ENCODE measurements at regions not wholly inside any gene's neighbourhood (a gene's known extent, or its start where the extent isn't known, plus 50 kb on each side); places are given as distances from the start of the nearest gene placed in this dataset.
"Not testable (repeated sequence)": the region's sequence is repeated elsewhere in the genome, so short reads cannot be mapped to it uniquely, and the experiment has no call there.

- DNase-seq, result no peak
- no peak overlapping the region for H3K4me3 Mint-ChIP-seq
- intact Hi-C loops (cut with micrococcal nuclease), result no loop called here
- peaks cover 9% of the 10 kb centered on the region for H3K27me3 Mint-ChIP-seq
- no peak overlapping the region for H3K27ac Mint-ChIP-seq
- no peaks in the 10 kb centered on the region for H3K9me3 Mint-ChIP-seq
- peaks cover 2% of the 10 kb centered on the region for H3K4me1 Mint-ChIP-seq
- no peaks in the 10 kb centered on the region for H3K36me3 Mint-ChIP-seq (ENCODE audit: low read depth)
Measured at GRCh38 chr5:91494447-91494996, 111.4 kb upstream of the ARRDC3 start.

- no peak overlapping the region for H3K27ac Mint-ChIP-seq
- intact Hi-C loops (cut with micrococcal nuclease), result no loop called here
- H3K27me3 Mint-ChIP-seq, result peaks cover 9% of the 10 kb centered on the region
- H3K36me3 Mint-ChIP-seq (ENCODE audit: low read depth), result no peaks in the 10 kb centered on the region
- no peak for DNase-seq
- peaks cover 2% of the 10 kb centered on the region for H3K4me1 Mint-ChIP-seq
- H3K9me3 Mint-ChIP-seq, result no peaks in the 10 kb centered on the region
- no peak overlapping the region for H3K4me3 Mint-ChIP-seq
Measured at GRCh38 chr5:91493086-91493485, 110.0 kb upstream of the ARRDC3 start.

- H3K4me3 Mint-ChIP-seq, result no peak overlapping the region
- DNase-seq, result no peak
- peaks cover 2% of the 10 kb centered on the region for H3K4me1 Mint-ChIP-seq
- H3K36me3 Mint-ChIP-seq (ENCODE audit: low read depth), result no peaks in the 10 kb centered on the region
- intact Hi-C loops (cut with micrococcal nuclease), result no loop called here
- no peak overlapping the region for H3K27ac Mint-ChIP-seq
- no peaks in the 10 kb centered on the region for H3K9me3 Mint-ChIP-seq
- peaks cover 4% of the 10 kb centered on the region for H3K27me3 Mint-ChIP-seq
Measured at GRCh38 chr5:91491229-91491628, 108.1 kb upstream of the ARRDC3 start.

DNA sequence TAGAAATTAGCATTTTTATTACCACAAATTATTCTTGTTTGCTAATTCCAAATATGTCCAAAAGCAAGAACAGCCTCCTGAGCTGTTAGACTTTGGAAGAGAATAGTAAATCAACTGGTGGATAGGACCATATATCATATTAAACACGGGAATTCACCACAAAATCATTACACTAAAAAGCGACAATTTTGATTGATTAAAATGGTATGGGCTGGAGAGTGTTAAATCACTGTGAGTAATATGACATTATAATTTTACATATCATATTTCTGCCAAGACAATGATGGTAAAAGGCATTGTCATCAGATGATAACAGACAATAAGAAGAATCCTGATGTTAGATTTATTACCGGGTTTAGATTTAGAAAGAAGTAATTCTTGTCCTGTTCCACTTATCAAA is 107.2 kb upstream of the ARRDC3 start:
- intact Hi-C loops (cut with micrococcal nuclease), result no loop called here
- peaks cover 3% of the 10 kb centered on the region for H3K27me3 Mint-ChIP-seq

GRCh38 chr5:91487420-91487819 is 104.3 kb upstream of the ARRDC3 start:
- H3K27ac Mint-ChIP-seq, result no peak overlapping the region
- H3K36me3 Mint-ChIP-seq (ENCODE audit: low read depth), result no peaks in the 10 kb centered on the region
- H3K27me3 Mint-ChIP-seq, result peaks cover 6% of the 10 kb centered on the region
- no peak for DNase-seq
- intact Hi-C loops (cut with micrococcal nuclease), result no loop called here
- H3K4me1 Mint-ChIP-seq, result no peaks in the 10 kb centered on the region
- H3K4me3 Mint-ChIP-seq, result no peak overlapping the region
- H3K9me3 Mint-ChIP-seq, result no peaks in the 10 kb centered on the region

More for the DNA sequence above, 107.2 kb upstream of the ARRDC3 start:
- no peak for DNase-seq
- no peak overlapping the region for H3K4me3 Mint-ChIP-seq
- no peak overlapping the region for H3K27ac Mint-ChIP-seq
- H3K4me1 Mint-ChIP-seq, result peaks cover 2% of the 10 kb centered on the region
- H3K36me3 Mint-ChIP-seq (ENCODE audit: low read depth), result no peaks in the 10 kb centered on the region
- H3K9me3 Mint-ChIP-seq, result no peaks in the 10 kb centered on the region

DNA sequence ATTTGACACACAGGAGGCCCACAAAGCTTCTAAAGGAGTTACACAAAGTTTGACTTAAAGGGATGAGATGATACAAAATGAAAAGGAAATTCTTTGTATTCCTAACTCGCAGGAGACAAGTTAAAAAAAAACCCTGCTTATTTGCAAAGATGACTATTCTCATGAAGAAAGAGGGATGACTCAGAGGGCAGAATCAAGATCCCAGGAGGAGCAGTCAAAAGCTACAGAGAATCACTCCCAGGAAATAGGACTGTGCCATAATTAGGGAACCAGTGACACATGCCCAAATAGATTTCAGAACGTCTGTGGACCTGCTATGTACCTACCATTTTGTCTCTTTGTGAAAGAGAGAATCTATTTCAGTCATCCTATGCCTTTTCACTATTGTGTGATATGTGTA is 103.5 kb upstream of the ARRDC3 start:
- no peak overlapping the region for H3K27ac Mint-ChIP-seq
- intact Hi-C loops (cut with micrococcal nuclease), result no loop called here
- H3K4me1 Mint-ChIP-seq, result no peaks in the 10 kb centered on the region
- H3K9me3 Mint-ChIP-seq, result no peaks in the 10 kb centered on the region
- peaks cover 6% of the 10 kb centered on the region for H3K27me3 Mint-ChIP-seq
- H3K4me3 Mint-ChIP-seq, result no peak overlapping the region
- H3K36me3 Mint-ChIP-seq (ENCODE audit: low read depth), result no peaks in the 10 kb centered on the region
- DNase-seq, result no peak

GRCh38 chr5:91484662-91485061 is 101.5 kb upstream of the ARRDC3 start:
- DNase-seq, result no peak
- no peaks in the 10 kb centered on the region for H3K9me3 Mint-ChIP-seq

GRCh38 chr5:91479376-91479775 is 96.3 kb upstream of the ARRDC3 start:
- intact Hi-C loops (cut with micrococcal nuclease); H3K4me1 Mint-ChIP-seq; H3K27ac Mint-ChIP-seq; DNase-seq; H3K36me3 Mint-ChIP-seq (ENCODE audit: low read depth); H3K9me3 Mint-ChIP-seq; H3K4me3 Mint-ChIP-seq; H3K27me3 Mint-ChIP-seq: not testable (repeated sequence)

More at GRCh38 chr5:91484662-91485061, 101.5 kb upstream of the ARRDC3 start:
- H3K27ac Mint-ChIP-seq, result no peak overlapping the region
- peaks cover 5% of the 10 kb centered on the region for H3K27me3 Mint-ChIP-seq
- H3K36me3 Mint-ChIP-seq (ENCODE audit: low read depth), result no peaks in the 10 kb centered on the region
- intact Hi-C loops (cut with micrococcal nuclease), result no loop called here
- peaks cover 2% of the 10 kb centered on the region for H3K4me1 Mint-ChIP-seq
- H3K4me3 Mint-ChIP-seq, result no peak overlapping the region

DNA sequence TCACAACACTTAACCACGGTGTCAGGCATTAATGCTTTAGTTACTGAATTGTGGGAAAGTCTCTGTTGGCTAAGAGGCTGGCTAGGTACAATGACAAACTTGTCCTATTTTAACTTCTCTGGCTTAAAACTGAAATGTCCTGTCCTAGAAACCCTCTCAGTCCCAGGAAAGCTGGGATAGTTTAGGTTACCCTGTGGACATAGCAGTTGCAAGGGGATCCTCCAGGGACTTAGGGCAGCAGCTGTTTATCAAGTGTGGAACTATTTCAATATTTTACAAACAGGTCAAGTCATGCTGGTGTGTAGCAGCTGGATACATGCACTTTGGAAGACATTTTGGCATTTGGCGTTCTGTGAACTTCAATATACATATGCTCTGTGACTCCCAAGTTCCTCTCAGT is 95.0 kb upstream of the ARRDC3 start:
- peaks cover 3% of the 10 kb centered on the region for H3K27me3 Mint-ChIP-seq
- no peaks in the 10 kb centered on the region for H3K36me3 Mint-ChIP-seq (ENCODE audit: low read depth)
- H3K4me1 Mint-ChIP-seq, result peaks cover 5% of the 10 kb centered on the region
- H3K4me3 Mint-ChIP-seq, result no peak overlapping the region
- H3K9me3 Mint-ChIP-seq, result no peaks in the 10 kb centered on the region
- H3K27ac Mint-ChIP-seq, result no peak overlapping the region
- no peak for DNase-seq
- intact Hi-C loops (cut with micrococcal nuclease), result no loop called here

DNA sequence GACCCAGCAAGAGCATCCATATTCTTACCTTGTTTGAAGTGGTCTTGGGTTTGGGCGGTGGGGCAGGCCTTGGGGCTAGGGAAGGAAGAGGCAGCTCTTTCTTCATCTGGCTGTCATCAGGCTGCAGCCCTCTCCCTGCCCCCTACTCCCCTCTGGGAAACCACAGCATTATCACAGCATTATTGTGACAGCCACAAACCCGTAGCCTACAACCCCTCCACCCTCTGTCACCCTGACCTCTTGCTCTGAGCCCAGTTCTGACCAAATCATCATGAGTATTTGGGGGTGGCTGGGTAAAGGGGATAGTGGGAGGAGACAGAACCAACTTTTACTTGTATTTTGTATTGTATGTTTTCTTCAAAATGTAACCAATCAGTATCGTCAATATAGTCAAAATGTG is 94.3 kb upstream of the ARRDC3 start:
- intact Hi-C loops (cut with micrococcal nuclease), result no loop called here
- no peak overlapping the region for H3K4me3 Mint-ChIP-seq
- DNase-seq, result no peak
- no peaks in the 10 kb centered on the region for H3K36me3 Mint-ChIP-seq (ENCODE audit: low read depth)
- no peaks in the 10 kb centered on the region for H3K27me3 Mint-ChIP-seq
- peaks cover 5% of the 10 kb centered on the region for H3K4me1 Mint-ChIP-seq
- no peaks in the 10 kb centered on the region for H3K9me3 Mint-ChIP-seq
- H3K27ac Mint-ChIP-seq, result no peak overlapping the region

GRCh38 chr5:91474201-91474600 is 91.1 kb upstream of the ARRDC3 start:
- H3K36me3 Mint-ChIP-seq (ENCODE audit: low read depth), result no peaks in the 10 kb centered on the region
- no peaks in the 10 kb centered on the region for H3K9me3 Mint-ChIP-seq

GRCh38 chr5:91472631-91473030 is 89.5 kb upstream of the ARRDC3 start:
- Mint-ChIP-seq H3K27ac (no peak overlapping the region), H3K36me3 (ENCODE audit: low read depth) (no peaks in the 10 kb centered on the region), H3K27me3 (no peaks in the 10 kb centered on the region), H3K9me3 (no peaks in the 10 kb centered on the region), H3K4me3 (no peak overlapping the region), H3K4me1 (peaks cover 5% of the 10 kb centered on the region)
- intact Hi-C loops (cut with micrococcal nuclease), result no loop called here
- no peak for DNase-seq

More at GRCh38 chr5:91474201-91474600, 91.1 kb upstream of the ARRDC3 start:
- H3K27me3 Mint-ChIP-seq, result no peaks in the 10 kb centered on the region
- H3K4me1 Mint-ChIP-seq, result no peaks in the 10 kb centered on the region
- no peak overlapping the region for H3K27ac Mint-ChIP-seq
- intact Hi-C loops (cut with micrococcal nuclease), result no loop called here
- no peak overlapping the region for H3K4me3 Mint-ChIP-seq
- DNase-seq, result no peak

DNA sequence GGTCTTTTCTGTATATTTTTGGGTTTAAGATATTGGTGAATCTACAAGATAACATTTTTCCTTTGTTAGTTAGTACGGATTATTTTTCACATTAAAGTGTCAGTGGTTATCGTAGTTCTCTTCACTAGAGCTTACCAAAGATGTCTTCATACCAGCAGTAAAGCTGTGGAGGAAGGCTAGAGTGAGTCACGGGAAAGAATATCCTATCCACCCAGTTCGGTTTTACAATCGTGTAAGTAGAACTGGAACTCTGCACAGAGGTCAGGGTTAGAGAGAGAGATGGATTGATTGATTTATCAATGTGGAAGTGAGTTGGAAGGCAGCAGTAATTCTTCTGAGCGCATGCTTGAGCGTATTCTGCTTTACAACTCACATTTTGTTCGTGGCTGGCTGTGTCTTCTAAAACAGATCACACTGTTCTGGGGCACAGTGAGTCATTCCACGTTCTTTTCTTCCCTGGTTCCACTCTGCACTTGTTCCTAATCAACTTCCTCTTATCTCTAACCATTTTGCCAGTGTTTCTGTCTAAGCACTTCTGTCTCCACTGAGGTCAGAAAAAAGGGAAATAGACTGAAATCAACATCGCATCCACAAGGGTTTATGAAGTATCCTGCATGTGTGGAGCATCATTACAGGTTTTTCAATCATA is 86.5 kb upstream of the ARRDC3 start:
- H3K4me3 Mint-ChIP-seq, result no peak overlapping the region
- H3K27me3 Mint-ChIP-seq, result no peaks in the 10 kb centered on the region
- H3K9me3 Mint-ChIP-seq, result peaks cover 4% of the 10 kb centered on the region
- H3K4me1 Mint-ChIP-seq, result peaks cover 5% of the 10 kb centered on the region
- no peak for DNase-seq
- H3K27ac Mint-ChIP-seq, result no peak overlapping the region
- no peaks in the 10 kb centered on the region for H3K36me3 Mint-ChIP-seq (ENCODE audit: low read depth)
- intact Hi-C loops (cut with micrococcal nuclease), result no loop called here

DNA sequence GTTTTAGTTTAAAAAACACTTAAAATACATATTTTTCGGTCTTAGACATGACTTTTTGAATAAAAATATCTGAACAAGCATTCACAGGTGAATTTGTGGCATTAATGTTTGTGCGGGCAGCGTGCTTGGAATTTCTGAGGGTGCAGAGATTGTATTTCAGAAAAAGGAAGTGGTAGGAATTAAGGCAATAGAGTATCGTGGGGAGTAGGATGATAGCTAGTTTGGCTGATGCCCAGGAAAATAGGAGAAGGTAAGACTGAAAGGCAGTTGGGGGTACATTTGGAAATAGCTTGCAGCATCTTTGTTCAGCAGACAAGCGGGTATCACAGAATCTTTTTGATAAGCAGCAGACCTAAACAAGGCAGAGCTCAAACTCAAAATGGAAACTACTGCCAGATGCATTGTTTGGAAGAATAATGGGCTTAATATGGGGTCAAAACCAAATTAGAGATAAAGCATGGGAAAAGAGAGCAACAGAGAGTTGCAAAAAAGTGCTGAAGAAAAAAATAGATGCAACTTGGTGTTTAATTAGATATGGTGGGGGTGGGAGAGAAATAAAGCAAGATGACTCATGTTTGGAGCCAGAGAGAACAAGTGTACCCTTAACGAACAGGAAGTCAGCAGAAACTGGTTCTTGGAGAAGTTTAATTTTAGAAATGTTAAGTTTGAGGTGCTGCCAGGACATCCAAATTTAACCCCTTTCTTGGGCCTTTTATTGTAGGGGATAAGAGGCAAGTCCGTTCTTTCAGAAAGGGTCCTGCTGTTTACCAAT is 85.7 kb upstream of the ARRDC3 start:
- Mint-ChIP-seq H3K36me3 (ENCODE audit: low read depth) (no peaks in the 10 kb centered on the region), H3K27me3 (no peaks in the 10 kb centered on the region), H3K4me1 (peaks cover 5% of the 10 kb centered on the region), H3K27ac (no peak overlapping the region), H3K4me3 (peak overlapping the region; percentile 2), H3K9me3 (peaks cover 4% of the 10 kb centered on the region)
- intact Hi-C loops (cut with micrococcal nuclease), result no loop called here
- DNase-seq, result no peak

Measured in activated CD4-positive, alpha-beta T cell treated with anti-CD3 and anti-CD28 coated beads, Interleukin-2, amount 10 ng/mL, durations not matched to agents 24 days and 14 days (primary cell).